GM12872 (cell line): ENCODE measurements at regions not wholly inside any gene's neighbourhood (a gene's known extent, or its start where the extent isn't known, plus 50 kb on each side); places are given as distances from the start of the nearest gene placed in this dataset.

ENCODE experiments used
- TF ChIP-seq, protein P1 (sequence below): IDR thresholded peaks from 3 replicates; pipeline ENCODE4 v1.5.1; 2011; ENCODE audit warnings: low read depth, mild to moderate bottlenecking, low read length, moderate library complexity; ENCODE audit not compliant: insufficient read depth

DNA sequence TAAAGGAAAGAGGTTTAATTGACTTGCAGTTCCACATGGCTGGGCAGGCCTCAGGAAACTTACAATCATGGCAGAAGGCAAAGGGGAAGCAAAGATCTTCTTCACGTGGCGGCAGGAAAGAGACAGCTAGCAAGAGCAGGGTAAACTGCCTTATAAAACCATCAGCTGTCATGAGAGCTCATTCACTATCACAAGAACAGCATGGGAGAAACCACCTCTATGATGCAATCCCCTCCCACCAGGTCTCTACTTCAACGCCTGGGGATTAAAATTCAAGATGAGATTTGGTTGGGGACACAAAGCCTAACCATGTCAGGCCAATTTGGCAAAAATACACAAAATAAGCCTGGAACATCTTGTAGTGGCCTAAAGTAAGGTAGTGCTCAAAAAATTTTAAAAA lies 152.6 kb downstream of the COL6A3 start:
- TF ChIP-seq, protein P1, sequence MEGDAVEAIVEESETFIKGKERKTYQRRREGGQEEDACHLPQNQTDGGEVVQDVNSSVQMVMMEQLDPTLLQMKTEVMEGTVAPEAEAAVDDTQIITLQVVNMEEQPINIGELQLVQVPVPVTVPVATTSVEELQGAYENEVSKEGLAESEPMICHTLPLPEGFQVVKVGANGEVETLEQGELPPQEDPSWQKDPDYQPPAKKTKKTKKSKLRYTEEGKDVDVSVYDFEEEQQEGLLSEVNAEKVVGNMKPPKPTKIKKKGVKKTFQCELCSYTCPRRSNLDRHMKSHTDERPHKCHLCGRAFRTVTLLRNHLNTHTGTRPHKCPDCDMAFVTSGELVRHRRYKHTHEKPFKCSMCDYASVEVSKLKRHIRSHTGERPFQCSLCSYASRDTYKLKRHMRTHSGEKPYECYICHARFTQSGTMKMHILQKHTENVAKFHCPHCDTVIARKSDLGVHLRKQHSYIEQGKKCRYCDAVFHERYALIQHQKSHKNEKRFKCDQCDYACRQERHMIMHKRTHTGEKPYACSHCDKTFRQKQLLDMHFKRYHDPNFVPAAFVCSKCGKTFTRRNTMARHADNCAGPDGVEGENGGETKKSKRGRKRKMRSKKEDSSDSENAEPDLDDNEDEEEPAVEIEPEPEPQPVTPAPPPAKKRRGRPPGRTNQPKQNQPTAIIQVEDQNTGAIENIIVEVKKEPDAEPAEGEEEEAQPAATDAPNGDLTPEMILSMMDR = no peak

DNA sequence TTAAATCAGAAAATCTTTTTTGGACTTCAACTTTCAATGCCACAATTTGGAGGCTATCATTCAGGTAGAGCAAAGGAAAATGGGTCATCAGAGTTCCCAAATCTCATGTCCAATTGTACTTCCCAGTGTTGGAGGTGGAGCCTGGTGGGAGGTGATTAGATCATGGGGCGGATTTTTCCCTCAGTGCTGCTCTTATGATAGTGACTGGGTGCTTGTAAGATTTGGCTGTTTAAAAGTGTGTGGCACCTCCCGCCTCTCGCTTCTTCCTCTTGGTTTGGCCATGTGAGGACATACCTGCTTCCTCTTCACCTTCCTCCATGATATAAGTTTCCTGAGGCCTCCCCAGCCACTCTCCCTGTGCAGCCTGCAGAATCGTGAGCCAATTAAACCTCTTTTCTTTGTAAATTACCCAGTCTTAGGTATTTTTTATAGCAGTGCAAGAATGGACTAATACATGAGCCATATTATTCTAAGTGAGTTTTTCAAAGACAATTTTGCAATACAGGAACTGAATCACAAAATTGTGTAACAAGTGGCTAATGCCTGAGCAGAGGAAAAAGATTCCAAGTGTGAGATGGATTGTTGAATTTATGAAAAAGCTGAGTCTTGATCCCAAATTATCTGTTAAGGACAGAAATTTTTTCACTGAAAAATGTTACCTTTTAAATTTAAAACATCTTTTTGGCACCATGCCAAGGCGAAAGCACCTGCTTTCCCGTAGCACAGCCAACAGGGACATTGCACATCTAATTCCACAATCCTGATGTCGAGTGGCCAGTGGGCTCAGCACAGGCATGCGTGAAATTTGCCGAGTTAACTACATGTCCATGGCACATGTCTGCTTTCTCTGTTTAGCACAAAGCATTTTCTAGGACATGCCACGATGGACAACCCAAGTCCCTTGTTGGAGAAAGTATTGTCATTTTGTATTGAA lies 150.9 kb downstream of the COL6A3 start:
- TF ChIP-seq, protein P1 = no peak

DNA sequence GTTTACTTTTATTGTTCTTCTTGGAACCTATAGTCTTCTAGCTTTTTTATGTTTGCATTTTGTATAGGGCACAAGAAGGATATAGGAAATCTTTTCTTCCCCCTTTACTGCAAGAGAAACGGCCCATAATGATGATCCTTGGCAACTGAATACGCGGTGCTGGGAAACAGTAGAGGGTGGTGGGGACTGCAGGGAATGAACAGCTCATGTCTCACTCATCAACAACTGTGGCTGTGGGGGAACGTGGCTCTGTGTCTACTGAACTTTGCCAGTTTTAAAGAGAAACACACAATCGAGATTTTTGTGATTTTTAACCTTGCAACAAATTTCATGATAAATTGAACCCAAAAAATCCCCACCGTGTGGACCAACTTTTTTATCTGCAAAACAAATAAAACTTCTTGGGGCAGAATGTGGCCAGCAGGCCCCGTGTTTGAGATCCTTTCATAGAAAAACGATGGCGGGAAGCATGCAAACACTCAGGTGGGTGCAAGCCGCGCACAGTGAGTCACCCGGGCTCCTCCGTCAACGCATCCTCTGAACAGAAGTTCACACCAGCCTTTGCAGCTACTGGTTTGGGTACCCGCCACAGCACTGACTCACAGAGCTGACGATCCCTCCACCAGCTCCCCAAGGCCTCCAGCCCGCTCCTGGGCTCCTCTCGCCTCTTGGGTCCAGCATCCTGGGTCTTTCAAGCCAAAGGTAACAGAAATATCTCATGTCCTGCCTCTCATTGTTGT lies 149.3 kb downstream of the COL6A3 start:
- TF ChIP-seq, protein P1 = no peak

DNA sequence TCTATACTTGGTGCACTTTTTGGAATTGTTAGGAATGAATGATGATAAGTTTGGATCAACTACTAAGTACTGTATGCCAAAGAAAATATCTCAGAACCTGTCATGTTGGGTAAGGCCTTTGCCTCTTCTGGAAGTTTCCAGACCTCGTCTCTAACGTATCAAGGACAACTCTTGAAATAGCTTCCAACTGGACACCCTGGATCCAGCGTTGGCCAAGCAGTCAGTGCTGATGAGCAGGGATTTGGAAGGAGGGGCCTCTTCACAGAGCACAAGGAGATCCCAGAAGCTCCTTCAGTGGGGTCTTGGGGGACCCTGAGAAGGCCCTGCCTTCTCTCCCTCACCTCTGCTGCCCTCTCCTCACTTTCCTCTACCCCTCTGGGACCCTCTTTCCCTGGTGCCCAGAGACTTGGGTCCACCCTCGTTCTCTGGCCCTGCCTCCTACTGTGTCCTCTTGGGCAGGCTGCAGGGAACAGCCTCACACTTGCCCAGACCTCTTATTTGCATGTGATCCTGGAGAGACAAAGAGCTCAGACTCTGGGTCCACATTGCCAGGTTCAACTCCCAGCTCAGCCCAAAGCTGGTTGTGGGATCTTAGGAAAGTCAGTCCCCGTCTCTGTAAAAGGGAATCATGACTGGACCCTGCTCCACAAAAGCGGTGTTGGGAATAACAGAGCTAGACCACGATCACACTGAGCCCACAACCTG lies 145.8 kb downstream of the COL6A3 start:
- TF ChIP-seq, protein P1 = no peak

DNA sequence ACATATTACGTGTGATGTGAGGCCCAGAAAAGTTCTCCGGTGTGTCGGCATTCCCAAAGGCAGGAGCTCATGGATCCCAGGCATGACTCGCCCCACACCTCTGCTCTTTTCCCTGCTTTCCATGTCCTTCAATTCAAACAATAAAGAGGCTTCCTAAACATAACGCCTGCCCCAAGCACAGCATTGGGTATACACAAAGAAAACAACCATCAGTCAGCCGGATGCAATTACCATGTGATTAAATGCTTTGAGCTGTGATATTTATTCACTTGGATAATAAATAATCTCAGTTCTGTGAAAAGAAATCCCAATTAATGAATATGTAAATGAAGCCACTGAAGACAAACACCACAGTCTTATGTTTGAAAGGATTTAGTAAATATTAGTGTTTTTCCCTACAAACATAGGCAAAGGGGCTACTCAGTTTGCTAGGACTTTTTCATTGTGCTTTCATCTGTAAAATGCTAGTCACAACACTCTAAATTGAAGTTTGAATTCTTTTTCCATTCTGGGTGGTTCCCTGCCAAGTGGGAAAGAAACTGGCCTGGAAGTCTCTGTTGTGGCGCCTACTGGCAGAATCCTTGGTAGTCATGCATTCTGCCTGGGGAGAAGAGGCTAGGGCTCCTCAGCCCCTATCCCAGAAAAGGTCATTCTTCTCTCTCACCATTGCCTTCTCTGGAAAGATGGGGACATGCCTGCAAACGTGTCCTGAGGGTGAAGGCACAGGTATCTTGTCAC lies 144.7 kb downstream of the COL6A3 start:
- TF ChIP-seq, protein P1 = no peak

DNA sequence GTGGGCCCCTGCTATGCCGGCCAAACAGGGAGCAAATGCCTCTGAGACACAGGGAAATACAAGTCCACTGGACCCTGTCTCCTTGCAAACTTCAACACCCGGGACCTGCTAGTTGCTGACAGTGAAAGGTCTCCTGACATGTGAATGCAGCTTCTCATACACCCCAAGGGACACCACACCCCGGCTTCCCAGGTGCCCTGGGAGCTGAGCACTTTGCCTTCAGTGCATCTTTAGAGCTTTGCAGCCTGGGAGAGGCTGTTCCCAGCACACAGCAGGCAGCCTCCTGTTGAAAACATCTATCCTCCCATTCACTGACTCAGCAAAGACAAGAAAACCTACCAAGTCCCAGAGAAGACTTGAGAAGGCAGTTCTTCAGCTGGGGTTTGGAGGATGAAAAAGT lies 143.4 kb downstream of the COL6A3 start:
- TF ChIP-seq, protein P1 = no peak
